Glomerular endothelial cell (primary cell): ENCODE measurements at regions not wholly inside any gene's neighbourhood (a gene's known extent, or its start where the extent isn't known, plus 50 kb on each side); places are given as distances from the start of the nearest gene placed in this dataset.

Source experiments
- DNase-seq: peaks from one replicate; pipeline ENCODE4 v3.0.0-alpha.2; 2011; ENCODE audit warnings: low read depth, low spot score; ENCODE audit errors: extremely low read depth

GRCh38 chr12:115474539-115475353 lies 790.8 kb upstream of the TBX3 start:
- no peak for DNase-seq

GRCh38 chr12:115473257-115473956 lies 789.4 kb upstream of the TBX3 start:
- no peak for DNase-seq

DNA sequence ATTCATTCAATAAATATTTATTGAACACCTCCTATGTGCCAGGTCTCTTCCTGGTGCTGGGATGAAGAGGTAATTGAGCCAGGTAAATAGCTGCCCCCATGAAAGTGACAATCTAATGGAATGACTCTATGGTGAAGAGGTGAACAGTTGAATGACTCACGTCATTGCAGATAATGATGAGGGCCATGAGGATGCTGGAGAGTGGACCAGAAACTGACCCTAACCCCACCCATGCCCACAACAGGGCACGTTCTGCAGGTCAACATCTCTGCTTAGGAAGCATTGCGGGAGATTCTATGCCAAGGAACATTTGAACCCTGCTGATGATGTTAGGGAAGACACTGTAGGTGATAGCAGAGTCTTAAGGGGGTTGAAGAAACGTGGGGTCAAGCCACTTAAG lies 788.9 kb upstream of the TBX3 start:
- no peak for DNase-seq

DNA sequence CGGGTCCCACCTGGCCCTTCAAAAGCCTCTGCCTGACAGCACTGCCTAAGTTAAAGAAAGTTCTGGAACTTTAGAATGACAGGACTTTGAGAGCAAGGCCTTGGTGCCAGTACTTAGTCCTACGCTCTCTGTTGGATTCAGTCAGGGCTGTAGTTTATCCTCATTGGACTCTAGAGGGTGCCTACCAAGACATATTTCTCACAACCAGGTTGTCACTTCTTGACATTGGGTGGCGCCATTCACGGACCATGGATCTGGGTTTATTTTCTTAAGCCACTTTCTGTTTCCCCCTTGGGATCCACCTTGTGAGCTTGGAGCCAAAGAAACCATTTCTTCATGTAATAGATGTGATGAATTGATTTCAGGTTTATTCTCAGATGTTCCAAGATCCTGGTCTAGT lies 787.0 kb upstream of the TBX3 start:
- DNase-seq: no peak

DNA sequence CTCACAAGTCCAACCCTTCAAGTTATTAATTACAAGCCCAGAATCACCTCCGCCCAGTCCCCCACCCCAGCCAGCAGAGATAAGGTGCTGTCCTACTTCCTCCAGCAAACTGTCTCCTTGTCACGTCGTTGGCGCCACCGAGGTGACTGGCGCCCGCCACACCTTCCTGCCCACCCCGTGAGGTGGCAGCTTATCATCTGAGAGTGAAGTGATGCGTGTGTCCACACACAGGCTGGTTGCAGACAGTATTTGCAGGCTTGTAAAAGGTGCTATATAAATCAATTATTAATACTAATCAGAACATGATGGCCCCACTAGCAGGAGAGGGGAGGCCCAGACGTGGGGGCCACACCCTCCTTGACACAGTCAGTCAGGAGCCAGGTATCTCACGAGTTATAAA lies 786.6 kb upstream of the TBX3 start:
- no peak for DNase-seq

- DNase-seq: no peak
Observed at GRCh38 chr12:115468087-115468510, 784.1 kb upstream of the TBX3 start.

DNA sequence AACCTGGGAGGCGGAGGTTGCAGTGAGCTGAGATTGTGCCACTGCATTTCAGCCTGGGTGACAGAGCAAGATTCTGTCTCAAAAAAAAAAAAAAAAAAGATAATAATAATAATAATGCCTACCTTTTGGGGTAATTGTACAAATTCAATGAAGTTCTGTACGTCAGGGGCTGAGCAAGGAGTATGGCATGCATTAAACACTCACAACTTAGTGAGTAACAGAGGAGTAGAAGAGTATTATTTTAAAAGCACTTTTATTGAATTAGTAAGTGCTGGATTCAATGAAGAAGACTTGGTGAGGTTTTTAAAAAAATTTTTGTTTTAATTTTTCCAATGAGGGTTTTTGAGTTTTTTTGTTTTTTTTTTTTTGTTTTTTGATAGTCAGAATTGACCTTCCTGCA lies 783.6 kb upstream of the TBX3 start:
- DNase-seq: no peak

GRCh38 chr12:115466076-115466475 lies 782.1 kb upstream of the TBX3 start:
- DNase-seq: no peak

DNA sequence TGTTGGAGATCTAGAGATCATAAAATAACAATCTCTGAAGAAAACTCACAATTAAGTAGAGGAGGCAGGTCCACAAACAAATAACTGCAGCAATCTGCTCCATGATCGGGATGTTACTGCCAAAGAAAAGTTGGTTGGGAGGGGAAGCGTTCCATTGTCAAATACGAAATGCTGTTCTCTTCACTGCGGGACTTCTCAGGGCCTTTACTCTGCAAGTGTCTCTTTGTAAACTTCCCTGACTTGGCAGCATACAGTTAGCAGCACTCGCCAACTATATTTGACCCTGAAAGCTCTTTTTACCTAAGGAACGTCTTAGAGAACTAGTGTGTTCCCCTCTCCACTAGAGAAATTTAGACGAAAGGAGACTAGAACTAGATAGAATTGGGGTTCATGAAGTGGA lies 780.7 kb upstream of the TBX3 start:
- no peak for DNase-seq

- no peak for DNase-seq
Observed at GRCh38 chr12:115464111-115464581, 780.2 kb upstream of the TBX3 start.

GRCh38 chr12:115461401-115461800 lies 777.4 kb upstream of the TBX3 start:
- no peak for DNase-seq

- DNase-seq: no peak
Observed at GRCh38 chr12:115457798-115458197, 773.8 kb upstream of the TBX3 start.

GRCh38 chr12:115456946-115457689 lies 773.1 kb upstream of the TBX3 start:
- no peak for DNase-seq

GRCh38 chr12:115455268-115455681 lies 771.3 kb upstream of the TBX3 start:
- DNase-seq: no peak

DNA sequence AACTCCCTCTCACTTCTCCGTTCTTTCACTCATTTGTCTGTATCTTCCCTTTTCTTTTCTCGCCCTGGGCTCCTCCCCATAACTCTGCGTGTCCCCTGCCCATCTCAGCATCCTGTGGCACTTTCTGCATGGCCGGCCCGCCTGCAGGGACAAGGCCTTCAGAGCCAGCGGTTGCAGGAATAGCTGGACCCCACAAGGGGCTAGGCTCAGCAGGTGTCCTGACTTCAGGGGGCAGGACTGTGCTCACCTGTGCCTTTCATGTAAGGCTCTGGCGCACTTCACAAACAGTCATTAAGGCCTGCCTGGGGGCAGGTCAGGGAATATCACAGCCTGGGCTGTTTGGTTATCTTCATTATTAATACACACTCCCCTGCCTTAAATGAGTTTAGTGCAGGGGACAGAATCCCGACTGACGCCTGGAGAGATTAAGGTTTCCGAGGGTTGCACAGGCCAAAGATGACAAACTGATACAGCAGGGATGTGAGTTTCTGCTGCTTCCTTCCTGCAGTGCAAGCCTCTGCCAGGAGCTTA lies 768.8 kb upstream of the TBX3 start:
- no peak for DNase-seq

DNA sequence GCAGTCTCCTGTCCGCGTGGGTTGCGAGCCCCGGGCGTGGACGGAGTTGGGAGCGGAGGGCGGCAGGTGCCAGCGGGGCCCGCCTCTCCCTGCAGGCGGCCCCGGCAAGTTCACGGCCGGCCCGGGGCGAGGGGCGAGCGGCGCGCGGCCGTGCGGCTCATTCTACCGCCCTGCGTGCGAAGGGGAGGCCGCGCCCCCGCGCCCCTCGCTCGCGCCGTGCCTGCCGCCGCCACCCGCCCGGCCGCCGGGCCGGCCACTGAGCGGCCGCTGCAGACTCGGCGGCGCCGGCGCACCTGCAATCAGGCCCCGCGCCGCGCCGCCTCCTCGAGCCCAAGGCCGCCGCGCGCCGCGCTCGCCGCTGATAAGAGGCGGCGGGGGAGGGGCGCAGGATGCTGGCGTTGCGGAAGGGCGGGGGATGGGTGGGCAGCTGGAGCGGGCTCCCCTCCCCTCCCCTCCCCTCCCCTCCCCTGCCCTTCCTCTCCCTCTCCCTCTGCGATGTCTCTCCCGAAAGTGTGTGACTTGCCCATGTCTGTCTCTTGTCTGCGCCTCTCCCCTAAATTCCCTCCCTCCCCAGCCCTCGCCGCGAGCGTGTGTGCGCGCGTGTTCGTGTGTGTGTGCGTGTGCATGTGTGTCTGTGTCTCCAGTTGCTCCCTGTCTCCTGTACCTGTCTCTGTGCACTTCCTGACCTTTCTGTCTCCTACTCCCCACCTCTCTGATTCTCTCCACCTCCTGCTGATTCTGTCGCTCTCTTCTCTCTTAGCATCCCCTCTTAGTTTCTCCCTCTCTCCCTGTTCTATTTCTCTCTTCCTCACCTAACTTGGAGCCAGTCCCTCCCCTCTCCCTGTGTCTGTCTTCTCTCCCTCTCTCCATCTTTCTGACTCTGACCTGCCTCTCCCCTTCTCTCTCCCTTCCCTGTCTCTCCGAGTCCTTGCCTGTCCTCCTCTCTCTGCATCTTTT lies 768.1 kb upstream of the TBX3 start:
- no peak for DNase-seq

DNA sequence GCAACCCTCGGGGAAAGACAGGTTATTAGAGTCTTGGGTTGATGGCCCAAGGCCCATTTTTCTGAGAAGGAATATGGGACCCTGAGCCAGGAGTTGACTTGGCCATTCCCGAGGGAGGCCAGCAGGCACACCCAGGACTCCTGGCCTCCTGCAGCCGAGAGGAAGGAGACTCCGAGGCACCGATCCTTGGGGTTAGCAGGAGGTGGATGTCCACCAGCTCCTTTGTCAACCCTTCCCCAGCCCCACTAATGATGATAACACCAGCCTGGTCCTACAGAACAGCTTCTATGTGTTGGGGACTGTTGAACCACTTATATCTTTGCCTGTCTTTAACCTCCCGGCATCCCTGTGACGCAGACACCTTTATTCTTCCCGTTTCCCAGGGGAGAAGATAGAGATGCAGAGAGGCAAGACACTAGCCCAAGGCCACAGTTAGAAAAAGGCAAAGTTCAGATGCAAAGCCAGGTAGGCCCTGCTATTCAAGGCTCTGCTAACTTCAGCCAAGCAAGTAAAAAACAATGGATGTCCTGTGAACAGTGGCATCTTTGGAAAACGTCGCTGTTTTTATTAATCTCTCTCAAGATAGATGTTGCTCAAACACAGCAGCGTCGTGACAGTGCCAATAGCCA lies 767.3 kb upstream of the TBX3 start:
- no peak for DNase-seq

DNA sequence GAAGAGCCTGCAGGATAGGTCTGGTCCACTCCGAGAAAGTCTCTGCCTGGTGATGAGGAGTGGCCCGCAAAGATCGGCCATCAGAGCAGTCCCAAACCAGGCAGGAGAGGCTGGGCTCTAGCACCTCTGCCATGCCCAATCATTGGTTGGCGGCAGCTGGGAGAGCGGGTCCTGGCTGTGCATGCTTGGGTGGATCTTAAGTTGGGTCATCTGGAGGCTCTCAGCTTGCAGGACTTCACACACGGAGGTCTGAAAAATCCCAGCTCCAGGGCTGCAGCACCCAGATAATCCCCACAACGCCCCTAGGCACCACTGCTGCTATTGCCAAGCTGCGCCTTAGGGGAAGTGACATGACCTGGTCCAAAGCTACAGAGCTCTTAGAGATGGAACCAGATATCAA lies 766.7 kb upstream of the TBX3 start:
- no peak for DNase-seq

GRCh38 chr12:115450017-115450416 lies 766.0 kb upstream of the TBX3 start:
- DNase-seq: no peak

GRCh38 chr12:115449526-115449925 lies 765.6 kb upstream of the TBX3 start:
- no peak for DNase-seq
